ENCODE measurements at regions not wholly inside any gene's neighbourhood (a gene's known extent, or its start where the extent isn't known, plus 50 kb on each side); places are given as distances from the start of the nearest gene placed in this dataset.

DNA sequence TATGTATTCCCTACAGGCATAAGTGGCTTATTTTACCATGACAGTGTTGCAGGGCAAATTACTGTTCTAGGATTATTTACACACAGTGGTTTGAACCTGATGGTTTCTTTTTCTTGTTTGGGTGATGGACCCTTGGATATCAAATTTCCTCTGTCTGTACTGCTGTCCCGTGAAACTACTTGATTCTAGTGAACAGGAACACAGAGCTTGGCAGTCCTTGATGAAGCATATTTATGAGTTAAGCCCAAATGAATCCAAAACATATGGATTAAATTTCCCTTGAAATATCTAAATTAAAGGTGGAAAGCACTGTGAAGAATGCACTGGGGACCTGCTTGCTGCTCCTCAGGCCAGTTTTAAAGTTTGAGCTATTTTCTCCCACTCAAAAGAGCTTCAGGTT, 635.3 kb downstream of the INHBA start:
- CTCF ChIA-PET, result no interaction called here
- POLR2A ChIA-PET, result no interaction called here
- DNase-seq (ENCODE audit: low read depth in 1 of 2, low spot score in 1 of 2), result no peak
- ATAC-seq, result no peak
- Histone ChIP-seq H3K4me1 (no peaks in the 10 kb centered on the region), H3K4me3 (no peak overlapping the region), H3K9me3 (no peaks in the 10 kb centered on the region), H3K4me2 (no peak overlapping the region), H3K27ac (no peak overlapping the region)
- WGBS (ENCODE audit: missing lambda C conversion rate), result 0% methylated on average over 1 of the region's 1 CpG
- no peak for FAIRE-seq
- TF ChIP-seq CBX2 (IDR thresholded peaks at IDR 0.05; ENCODE audit: borderline replicate concordance, low read depth) (no peak), RAD21 (conservative IDR thresholded peaks at IDR 0.05 in 1 of 2, IDR thresholded peaks at IDR 0.05 in 1 of 2) (no peak), HEYL (CRISPR knock-in tag; IDR thresholded peaks at IDR 0.05) (no peak), MYC (IDR thresholded peaks at IDR 0.05; ENCODE audit: borderline replicate concordance, low read length) (no peak), JUN (IDR thresholded peaks at IDR 0.05) (no peak), PHF8 (IDR thresholded peaks at IDR 0.05; ENCODE audit: borderline replicate concordance, low read depth) (no peak), RFX5 (IDR thresholded peaks at IDR 0.05) (no peak), CBX8 (IDR thresholded peaks at IDR 0.05) (no peak), CEBPB (IDR thresholded peaks at IDR 0.05) (no peak), HOXB13 (CRISPR knock-in tag; IDR thresholded peaks at IDR 0.05; ENCODE audit: low read depth) (no peak), EHMT2 (IDR thresholded peaks at IDR 0.05; ENCODE audit: low read depth) (no peak), SREBF2 (IDR thresholded peaks at IDR 0.05) (no peak), HOXA7 (CRISPR knock-in tag; IDR thresholded peaks at IDR 0.05) (no peak), POLR2A (IDR thresholded peaks at IDR 0.05; ENCODE audit: low read length) (no peak)
- TF ChIP-seq, protein P1, sequence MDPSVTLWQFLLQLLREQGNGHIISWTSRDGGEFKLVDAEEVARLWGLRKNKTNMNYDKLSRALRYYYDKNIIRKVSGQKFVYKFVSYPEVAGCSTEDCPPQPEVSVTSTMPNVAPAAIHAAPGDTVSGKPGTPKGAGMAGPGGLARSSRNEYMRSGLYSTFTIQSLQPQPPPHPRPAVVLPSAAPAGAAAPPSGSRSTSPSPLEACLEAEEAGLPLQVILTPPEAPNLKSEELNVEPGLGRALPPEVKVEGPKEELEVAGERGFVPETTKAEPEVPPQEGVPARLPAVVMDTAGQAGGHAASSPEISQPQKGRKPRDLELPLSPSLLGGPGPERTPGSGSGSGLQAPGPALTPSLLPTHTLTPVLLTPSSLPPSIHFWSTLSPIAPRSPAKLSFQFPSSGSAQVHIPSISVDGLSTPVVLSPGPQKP (IDR thresholded peaks at IDR 0.05; ENCODE audit: low read depth, low read length), result no peak
- TF ChIP-seq, protein P2, sequence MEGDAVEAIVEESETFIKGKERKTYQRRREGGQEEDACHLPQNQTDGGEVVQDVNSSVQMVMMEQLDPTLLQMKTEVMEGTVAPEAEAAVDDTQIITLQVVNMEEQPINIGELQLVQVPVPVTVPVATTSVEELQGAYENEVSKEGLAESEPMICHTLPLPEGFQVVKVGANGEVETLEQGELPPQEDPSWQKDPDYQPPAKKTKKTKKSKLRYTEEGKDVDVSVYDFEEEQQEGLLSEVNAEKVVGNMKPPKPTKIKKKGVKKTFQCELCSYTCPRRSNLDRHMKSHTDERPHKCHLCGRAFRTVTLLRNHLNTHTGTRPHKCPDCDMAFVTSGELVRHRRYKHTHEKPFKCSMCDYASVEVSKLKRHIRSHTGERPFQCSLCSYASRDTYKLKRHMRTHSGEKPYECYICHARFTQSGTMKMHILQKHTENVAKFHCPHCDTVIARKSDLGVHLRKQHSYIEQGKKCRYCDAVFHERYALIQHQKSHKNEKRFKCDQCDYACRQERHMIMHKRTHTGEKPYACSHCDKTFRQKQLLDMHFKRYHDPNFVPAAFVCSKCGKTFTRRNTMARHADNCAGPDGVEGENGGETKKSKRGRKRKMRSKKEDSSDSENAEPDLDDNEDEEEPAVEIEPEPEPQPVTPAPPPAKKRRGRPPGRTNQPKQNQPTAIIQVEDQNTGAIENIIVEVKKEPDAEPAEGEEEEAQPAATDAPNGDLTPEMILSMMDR (IDR thresholded peaks at IDR 0.05), result no peak
- TF ChIP-seq, protein P3, sequence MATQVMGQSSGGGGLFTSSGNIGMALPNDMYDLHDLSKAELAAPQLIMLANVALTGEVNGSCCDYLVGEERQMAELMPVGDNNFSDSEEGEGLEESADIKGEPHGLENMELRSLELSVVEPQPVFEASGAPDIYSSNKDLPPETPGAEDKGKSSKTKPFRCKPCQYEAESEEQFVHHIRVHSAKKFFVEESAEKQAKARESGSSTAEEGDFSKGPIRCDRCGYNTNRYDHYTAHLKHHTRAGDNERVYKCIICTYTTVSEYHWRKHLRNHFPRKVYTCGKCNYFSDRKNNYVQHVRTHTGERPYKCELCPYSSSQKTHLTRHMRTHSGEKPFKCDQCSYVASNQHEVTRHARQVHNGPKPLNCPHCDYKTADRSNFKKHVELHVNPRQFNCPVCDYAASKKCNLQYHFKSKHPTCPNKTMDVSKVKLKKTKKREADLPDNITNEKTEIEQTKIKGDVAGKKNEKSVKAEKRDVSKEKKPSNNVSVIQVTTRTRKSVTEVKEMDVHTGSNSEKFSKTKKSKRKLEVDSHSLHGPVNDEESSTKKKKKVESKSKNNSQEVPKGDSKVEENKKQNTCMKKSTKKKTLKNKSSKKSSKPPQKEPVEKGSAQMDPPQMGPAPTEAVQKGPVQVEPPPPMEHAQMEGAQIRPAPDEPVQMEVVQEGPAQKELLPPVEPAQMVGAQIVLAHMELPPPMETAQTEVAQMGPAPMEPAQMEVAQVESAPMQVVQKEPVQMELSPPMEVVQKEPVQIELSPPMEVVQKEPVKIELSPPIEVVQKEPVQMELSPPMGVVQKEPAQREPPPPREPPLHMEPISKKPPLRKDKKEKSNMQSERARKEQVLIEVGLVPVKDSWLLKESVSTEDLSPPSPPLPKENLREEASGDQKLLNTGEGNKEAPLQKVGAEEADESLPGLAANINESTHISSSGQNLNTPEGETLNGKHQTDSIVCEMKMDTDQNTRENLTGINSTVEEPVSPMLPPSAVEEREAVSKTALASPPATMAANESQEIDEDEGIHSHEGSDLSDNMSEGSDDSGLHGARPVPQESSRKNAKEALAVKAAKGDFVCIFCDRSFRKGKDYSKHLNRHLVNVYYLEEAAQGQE (IDR thresholded peaks at IDR 0.05), result no peak

DNA sequence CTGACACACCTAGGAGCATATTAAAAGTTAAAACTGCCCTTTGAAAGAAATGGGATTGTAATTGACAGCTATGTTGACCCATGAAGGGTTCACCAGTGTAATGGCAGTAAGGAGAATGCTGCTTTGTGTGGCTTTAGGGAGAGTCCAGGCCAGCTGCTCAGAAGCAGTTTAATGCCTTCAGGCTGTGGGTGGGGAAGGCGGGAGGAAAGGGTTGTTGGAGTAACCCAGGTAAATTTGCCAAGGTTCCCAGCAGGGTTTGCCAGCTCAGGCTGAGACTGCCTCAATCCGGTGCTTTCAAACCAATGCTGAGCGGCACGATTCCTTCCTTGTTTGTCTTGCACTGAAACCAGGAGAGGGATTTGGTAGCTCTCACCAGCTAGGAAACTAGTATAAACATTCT, 637.2 kb downstream of the INHBA start:
- POLR2A ChIA-PET, result no interaction called here
- CTCF ChIA-PET, result interaction anchor here (0.6 kb wide), 1 partner anchor 34 kb away, joined by 5 read pairs; no protein-coding TSS in a partner anchor

More for the DNA sequence above, 637.2 kb downstream of the INHBA start:
- H3K4me2 ChIP-seq, result no peak overlapping the region
- no peaks in the 10 kb centered on the region for H3K4me1 ChIP-seq
- ATAC-seq, result no peak
- H3K9me3 ChIP-seq, result no peaks in the 10 kb centered on the region
- TF ChIP-seq GATA3 (IDR thresholded peaks at IDR 0.05; ENCODE audit: borderline replicate concordance) (no peak), POLR2AphosphoS2 (conservative IDR thresholded peaks at IDR 0.05; ENCODE audit: low read length) (no peak), ZC3H11A (IDR thresholded peaks at IDR 0.05) (no peak), NFE2L2 (conservative IDR thresholded peaks at IDR 0.05; ENCODE audit: low read length) (no peak), FOSB (CRISPR knock-in tag; IDR thresholded peaks at IDR 0.05) (no peak)
- TF ChIP-seq, protein P3 (IDR thresholded peaks at IDR 0.05), result no peak
- TF ChIP-seq, protein P4, sequence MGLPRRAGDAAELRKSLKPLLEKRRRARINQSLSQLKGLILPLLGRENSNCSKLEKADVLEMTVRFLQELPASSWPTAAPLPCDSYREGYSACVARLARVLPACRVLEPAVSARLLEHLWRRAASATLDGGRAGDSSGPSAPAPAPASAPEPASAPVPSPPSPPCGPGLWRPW (IDR thresholded peaks at IDR 0.05), result no peak
- FAIRE-seq, result no peak
- H3K4me3 ChIP-seq, result no peak overlapping the region
- WGBS (ENCODE audit: missing lambda C conversion rate), result 24% methylated on average over 4 of the region's 4 CpGs
- no peak overlapping the region for H3K27ac ChIP-seq
- no peak for DNase-seq (ENCODE audit: low read depth in 1 of 2, low spot score in 1 of 2)

Data from A549 (cell line).